GM23338 (cell line): ENCODE measurements at regions not wholly inside any gene's neighbourhood (a gene's known extent, or its start where the extent isn't known, plus 50 kb on each side); places are given as distances from the start of the nearest gene placed in this dataset.

Experiments used
- CREB1 ChIP-seq: fragments of 250-450 bp; sonication (Bioruptor Pico); IDR thresholded peaks from 2 replicates; pipeline ENCODE4 v1.5.0; 2020; ENCODE audit warnings: low read depth, mild to moderate bottlenecking, moderate library complexity
- EZH2 ChIP-seq: fragments of 200-600 bp; sonication (generic); IDR thresholded peaks from one replicate; pipeline ENCODE4 v1.8.0; 2017; ENCODE audit warnings: antibody characterized with exemption, mild to moderate bottlenecking, low read depth; ENCODE audit not compliant: unreplicated experiment
- EZH2phosphoT487 ChIP-seq: fragments of 200-600 bp; sonication (generic); IDR thresholded peaks from one replicate; pipeline ENCODE4 v1.8.1; 2018; ENCODE audit warnings: antibody characterized with exemption; ENCODE audit not compliant: unreplicated experiment
- JUNB ChIP-seq: IDR thresholded peaks from one replicate; pipeline ENCODE4 v1.6.1; 2016; ENCODE audit warnings: antibody characterized with exemption; ENCODE audit not compliant: unreplicated experiment
- NANOG ChIP-seq: IDR thresholded peaks from 2 replicates; pipeline ENCODE4 v1.6.1; 2016; ENCODE audit warnings: antibody characterized with exemption, borderline replicate concordance
- POLR2AphosphoS5 ChIP-seq: IDR thresholded peaks from 2 replicates; pipeline ENCODE4 v1.6.1; 2016; ENCODE audit warnings: antibody characterized with exemption, low read depth
- TF ChIP-seq, protein P1 (sequence below), 2 experiments: fragments of 200-600 bp in 1 of 2; sonication (generic) in 1 of 2; conservative IDR thresholded peaks; 2 replicates each; pipeline versions ENCODE4 v1.5.1 to v1.6.1; 2016 to 2017; ENCODE audit warnings: antibody characterized with exemption in 2 of 2, low read depth in 2 of 2, mild to moderate bottlenecking in 2 of 2, moderate library complexity in 1 of 2
- TF ChIP-seq, protein P2 (sequence below): IDR thresholded peaks from one replicate; pipeline ENCODE4 v1.6.1; 2018; ENCODE audit warnings: antibody characterized with exemption; ENCODE audit not compliant: unreplicated experiment

DNA sequence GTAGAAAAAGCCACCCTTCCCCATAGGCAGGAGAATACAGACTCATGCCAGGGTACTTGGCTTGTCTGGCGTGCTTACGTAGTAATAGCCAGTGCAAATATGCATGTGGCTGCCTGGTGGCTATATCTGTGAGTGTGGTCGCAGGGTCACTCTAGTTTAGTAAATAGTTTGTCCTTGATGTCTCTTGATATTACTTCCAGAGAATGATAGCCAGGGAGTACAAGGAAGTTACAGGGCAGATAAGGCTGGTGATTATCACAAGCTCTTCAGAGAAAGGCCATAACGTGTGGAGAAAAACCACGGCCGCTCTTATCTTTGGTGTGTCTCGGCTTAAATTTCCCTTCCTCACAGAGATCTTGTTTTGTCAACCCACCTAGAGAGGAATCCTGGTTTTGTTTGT lies 54.3 kb upstream of the SLC39A10 start:
- TF ChIP-seq, protein P1, sequence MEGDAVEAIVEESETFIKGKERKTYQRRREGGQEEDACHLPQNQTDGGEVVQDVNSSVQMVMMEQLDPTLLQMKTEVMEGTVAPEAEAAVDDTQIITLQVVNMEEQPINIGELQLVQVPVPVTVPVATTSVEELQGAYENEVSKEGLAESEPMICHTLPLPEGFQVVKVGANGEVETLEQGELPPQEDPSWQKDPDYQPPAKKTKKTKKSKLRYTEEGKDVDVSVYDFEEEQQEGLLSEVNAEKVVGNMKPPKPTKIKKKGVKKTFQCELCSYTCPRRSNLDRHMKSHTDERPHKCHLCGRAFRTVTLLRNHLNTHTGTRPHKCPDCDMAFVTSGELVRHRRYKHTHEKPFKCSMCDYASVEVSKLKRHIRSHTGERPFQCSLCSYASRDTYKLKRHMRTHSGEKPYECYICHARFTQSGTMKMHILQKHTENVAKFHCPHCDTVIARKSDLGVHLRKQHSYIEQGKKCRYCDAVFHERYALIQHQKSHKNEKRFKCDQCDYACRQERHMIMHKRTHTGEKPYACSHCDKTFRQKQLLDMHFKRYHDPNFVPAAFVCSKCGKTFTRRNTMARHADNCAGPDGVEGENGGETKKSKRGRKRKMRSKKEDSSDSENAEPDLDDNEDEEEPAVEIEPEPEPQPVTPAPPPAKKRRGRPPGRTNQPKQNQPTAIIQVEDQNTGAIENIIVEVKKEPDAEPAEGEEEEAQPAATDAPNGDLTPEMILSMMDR (conservative IDR thresholded peaks at IDR 0.05; ENCODE audit: low read depth in 2 of 2): no peak
- TF ChIP-seq, protein P2, sequence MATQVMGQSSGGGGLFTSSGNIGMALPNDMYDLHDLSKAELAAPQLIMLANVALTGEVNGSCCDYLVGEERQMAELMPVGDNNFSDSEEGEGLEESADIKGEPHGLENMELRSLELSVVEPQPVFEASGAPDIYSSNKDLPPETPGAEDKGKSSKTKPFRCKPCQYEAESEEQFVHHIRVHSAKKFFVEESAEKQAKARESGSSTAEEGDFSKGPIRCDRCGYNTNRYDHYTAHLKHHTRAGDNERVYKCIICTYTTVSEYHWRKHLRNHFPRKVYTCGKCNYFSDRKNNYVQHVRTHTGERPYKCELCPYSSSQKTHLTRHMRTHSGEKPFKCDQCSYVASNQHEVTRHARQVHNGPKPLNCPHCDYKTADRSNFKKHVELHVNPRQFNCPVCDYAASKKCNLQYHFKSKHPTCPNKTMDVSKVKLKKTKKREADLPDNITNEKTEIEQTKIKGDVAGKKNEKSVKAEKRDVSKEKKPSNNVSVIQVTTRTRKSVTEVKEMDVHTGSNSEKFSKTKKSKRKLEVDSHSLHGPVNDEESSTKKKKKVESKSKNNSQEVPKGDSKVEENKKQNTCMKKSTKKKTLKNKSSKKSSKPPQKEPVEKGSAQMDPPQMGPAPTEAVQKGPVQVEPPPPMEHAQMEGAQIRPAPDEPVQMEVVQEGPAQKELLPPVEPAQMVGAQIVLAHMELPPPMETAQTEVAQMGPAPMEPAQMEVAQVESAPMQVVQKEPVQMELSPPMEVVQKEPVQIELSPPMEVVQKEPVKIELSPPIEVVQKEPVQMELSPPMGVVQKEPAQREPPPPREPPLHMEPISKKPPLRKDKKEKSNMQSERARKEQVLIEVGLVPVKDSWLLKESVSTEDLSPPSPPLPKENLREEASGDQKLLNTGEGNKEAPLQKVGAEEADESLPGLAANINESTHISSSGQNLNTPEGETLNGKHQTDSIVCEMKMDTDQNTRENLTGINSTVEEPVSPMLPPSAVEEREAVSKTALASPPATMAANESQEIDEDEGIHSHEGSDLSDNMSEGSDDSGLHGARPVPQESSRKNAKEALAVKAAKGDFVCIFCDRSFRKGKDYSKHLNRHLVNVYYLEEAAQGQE: no peak
- TF ChIP-seq EZH2 (no peak), POLR2AphosphoS5 (no peak), EZH2phosphoT487 (no peak), JUNB (no peak), CREB1 (CRISPR knock-in tag) (no peak), NANOG (no peak)
